ENCODE measurements at regions not wholly inside any gene's neighbourhood (a gene's known extent, or its start where the extent isn't known, plus 50 kb on each side); places are given as distances from the start of the nearest gene placed in this dataset.

GRCh38 chr14:89592961-89593360, 175.9 kb upstream of the FOXN3 start:
- no TSS peak for BruUV-seq (replicated peaks)
- Histone ChIP-seq H3K9me1 (ENCODE audit: control insufficient read depth, insufficient read depth, low read length) (no peaks in the 10 kb centered on the region), H3K79me2 (ENCODE audit: control insufficient read depth, insufficient read depth, low read length) (no peaks in the 10 kb centered on the region), H3K27ac (ENCODE audit: extremely low read depth, low read depth, low read length) (no peak overlapping the region), H3K4me1 (replicated peaks in 1 of 2; ENCODE audit: control insufficient read depth in 2 of 2, insufficient read depth in 2 of 2, low read length in 2 of 2) (no peaks in the 10 kb centered on the region), H4K20me1 (replicated peaks; ENCODE audit: control insufficient read depth, insufficient read depth, low read length) (no peaks in the 10 kb centered on the region), H2AFZ (ENCODE audit: low read depth, low read length) (no peak overlapping the region), H3K27me3 (ENCODE audit: control insufficient read depth in 2 of 2, insufficient read depth in 2 of 2, low read length in 2 of 2) (no peaks in the 10 kb centered on the region), H3K9ac (ENCODE audit: insufficient read depth in 1 of 2, low read depth in 2 of 2, low read length in 2 of 2) (no peak overlapping the region), H3K4me3 (no peak overlapping the region), H3K9me3 (replicated peaks; ENCODE audit: control insufficient read depth, insufficient read depth, low read depth, low read length) (no peaks in the 10 kb centered on the region), H3K4me2 (ENCODE audit: insufficient read depth, low read length) (no peak overlapping the region), H3K36me3 (ENCODE audit: control insufficient read depth, insufficient read depth, low read length) (no peaks in the 10 kb centered on the region)
- no peak for TF ChIP-seq ZNF79 (CRISPR knock-in tag; IDR thresholded peaks at IDR 0.05; ENCODE audit: low read depth)
- no peak for TF ChIP-seq SMARCC2 (IDR thresholded peaks at IDR 0.05; ENCODE audit: low read depth)
- TF ChIP-seq RAD51 (IDR thresholded peaks at IDR 0.05; ENCODE audit: borderline replicate concordance, low read depth) = no peak
- no peak for ATAC-seq
- intact Hi-C loops (cut with micrococcal nuclease) (no loop called here), in situ Hi-C loops (cut with MboI) (no loop called here)
- ChIA-PET CTCF (ENCODE audit: low intra/inter-chr PET ratio) (no interaction called here), POLR2A (no interaction called here)
- FAIRE-seq = no peak
- no peak for DNase-seq (ENCODE audit: extremely low read depth in 1 of 4, low spot score in 3 of 4)

DNA sequence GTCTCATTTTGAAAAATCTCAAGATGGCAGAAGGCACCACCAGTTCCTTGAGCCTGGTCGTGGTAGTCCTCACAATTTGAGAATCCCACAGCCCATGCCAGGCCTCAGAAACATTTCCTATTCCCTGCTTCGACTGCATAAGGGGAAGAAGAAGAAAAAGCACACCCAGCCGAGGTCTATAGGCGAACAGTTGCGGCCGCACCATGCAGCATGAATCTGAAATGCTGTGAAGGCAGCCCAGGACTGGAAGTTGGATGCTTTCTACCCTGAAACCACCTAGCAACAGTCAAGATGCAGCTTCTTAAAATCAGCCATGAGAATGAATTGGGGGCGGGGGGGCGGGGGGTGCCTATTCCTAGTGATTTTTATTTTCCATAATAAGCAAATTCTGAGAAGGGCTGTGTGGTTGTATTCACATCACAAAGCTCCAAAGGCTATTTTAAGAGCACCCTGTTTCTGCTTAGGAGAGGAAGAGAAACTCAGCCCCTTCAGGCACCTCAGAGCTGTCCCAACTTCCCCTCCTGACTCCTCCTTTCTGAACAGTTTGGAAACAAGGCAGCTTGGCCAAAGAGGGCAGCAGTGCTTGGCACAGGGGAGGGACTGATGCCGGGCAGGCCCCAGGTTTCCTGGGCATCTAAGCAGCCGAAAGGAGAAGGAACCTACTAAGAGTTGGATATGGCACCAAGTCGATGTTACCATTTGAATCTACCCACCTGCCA, 172.5 kb upstream of the FOXN3 start:
- DNase-seq (ENCODE audit: extremely low read depth in 1 of 4, low spot score in 3 of 4) (no peak), FAIRE-seq (no peak), ATAC-seq (no peak)
- H3K27me3 ChIP-seq (ENCODE audit: control insufficient read depth in 2 of 2, insufficient read depth in 2 of 2, low read length in 2 of 2) = no peaks in the 10 kb centered on the region
- H3K9ac ChIP-seq (ENCODE audit: insufficient read depth in 1 of 2, low read depth in 2 of 2, low read length in 2 of 2) = no peak overlapping the region
- no peak overlapping the region for H3K4me2 ChIP-seq (ENCODE audit: insufficient read depth, low read length)
- intact Hi-C loops (cut with micrococcal nuclease) (no loop called here), in situ Hi-C loops (cut with MboI) (no loop called here)
- no peak overlapping the region for H3K4me3 ChIP-seq
- no peak for TF ChIP-seq ELF4 (CRISPR knock-in tag; IDR thresholded peaks at IDR 0.05)
- H2AFZ ChIP-seq (ENCODE audit: low read depth, low read length) = no peak overlapping the region
- H3K36me3 ChIP-seq (ENCODE audit: control insufficient read depth, insufficient read depth, low read length) = no peaks in the 10 kb centered on the region
- H3K4me1 ChIP-seq (replicated peaks in 1 of 2; ENCODE audit: control insufficient read depth in 2 of 2, insufficient read depth in 2 of 2, low read length in 2 of 2) = no peaks in the 10 kb centered on the region
- BruUV-seq (replicated peaks) = no TSS peak
- no peaks in the 10 kb centered on the region for H3K79me2 ChIP-seq (ENCODE audit: control insufficient read depth, insufficient read depth, low read length)
- ChIA-PET CTCF (ENCODE audit: low intra/inter-chr PET ratio) (no interaction called here), POLR2A (no interaction called here)
- WGBS (ENCODE audit: insufficient coverage, low coverage, missing lambda C conversion rate) = 3% methylated on average over 10 of the region's 11 CpGs
- H3K9me1 ChIP-seq (ENCODE audit: control insufficient read depth, insufficient read depth, low read length) = no peaks in the 10 kb centered on the region
- H3K9me3 ChIP-seq (replicated peaks; ENCODE audit: control insufficient read depth, insufficient read depth, low read depth, low read length) = no peaks in the 10 kb centered on the region
- no peak overlapping the region for H3K27ac ChIP-seq (ENCODE audit: extremely low read depth, low read depth, low read length)
- H4K20me1 ChIP-seq (replicated peaks; ENCODE audit: control insufficient read depth, insufficient read depth, low read length) = no peaks in the 10 kb centered on the region
